DOHH2 (cell line): ENCODE measurements at regions not wholly inside any gene's neighbourhood (a gene's known extent, or its start where the extent isn't known, plus 50 kb on each side); places are given as distances from the start of the nearest gene placed in this dataset.

ENCODE experiments used
- H3F3A ChIP-seq: fragments of 200-600 bp; sonication (generic), shearing (Covaris generic); 2 replicates; pipeline ENCODE4 v1.6.0; 2016; ENCODE audit warnings: antibody characterized with exemption, mild to moderate bottlenecking; ENCODE audit not compliant: control insufficient read depth, insufficient read depth
- H3K27ac ChIP-seq: fragments of 200-600 bp; sonication (generic); 2 replicates; pipeline ENCODE4 v1.5.1; 2014; ENCODE audit warnings: low read depth, mild to moderate bottlenecking, low read length, moderate library complexity
- H3K27me3 ChIP-seq: fragments of 200-600 bp; sonication (generic); 2 replicates; pipeline ENCODE4 v1.6.1; 2014; ENCODE audit warnings: mild to moderate bottlenecking, low read length, mixed read lengths; ENCODE audit not compliant: control insufficient read depth
- H3K36me3 ChIP-seq: fragments of 200-600 bp; sonication (generic); 2 replicates; pipeline ENCODE4 v1.6.1; 2014; ENCODE audit warnings: mild to moderate bottlenecking, low read length, moderate library complexity, mixed read lengths; ENCODE audit not compliant: control insufficient read depth
- H3K4me1 ChIP-seq: fragments of 200-600 bp; sonication (generic); 2 replicates; pipeline ENCODE4 v1.6.1; 2014; ENCODE audit warnings: mild to moderate bottlenecking, low read length, mixed read lengths; ENCODE audit not compliant: control insufficient read depth
- H3K4me2 ChIP-seq: fragments of 200-600 bp; sonication (generic); 2 replicates; pipeline ENCODE4 v1.6.0; 2014; ENCODE audit warnings: mild to moderate bottlenecking, low read length, moderate library complexity
- H3K4me3 ChIP-seq: fragments of 200-600 bp; sonication (generic); 2 replicates; pipeline ENCODE4 v1.5.1; 2014; ENCODE audit warnings: mild to moderate bottlenecking, low read length, mixed read lengths
- H3K79me2 ChIP-seq: fragments of 200-600 bp; sonication (generic); 2 replicates; pipeline ENCODE4 v1.6.1; 2014; ENCODE audit warnings: mild to moderate bottlenecking, low read length, mixed read lengths; ENCODE audit not compliant: control insufficient read depth
- H3K9me2 ChIP-seq: fragments of 200-600 bp; sonication (generic); replicated peaks from 2 replicates; pipeline ENCODE4 v1.6.1; 2014; ENCODE audit warnings: mild to moderate bottlenecking, low read length, mixed read lengths; ENCODE audit not compliant: control insufficient read depth
- H3K9me3 ChIP-seq: fragments of 200-600 bp; sonication (generic); 2 replicates; pipeline ENCODE4 v1.6.1; 2014; ENCODE audit warnings: antibody characterized with exemption, low read length, mixed read lengths; ENCODE audit not compliant: control insufficient read depth, insufficient read depth
- H4K20me1 ChIP-seq: fragments of 200-600 bp; sonication (generic); 2 replicates; pipeline ENCODE4 v1.6.0; 2014; ENCODE audit warnings: low read depth, mild to moderate bottlenecking, antibody characterized with exemption, low read length, moderate library complexity; ENCODE audit not compliant: control insufficient read depth, insufficient read depth
- CTCF ChIP-seq: fragments of 200-600 bp; sonication (generic); IDR thresholded peaks from one replicate; pipeline ENCODE4 v1.5.1; 2014; ENCODE audit warnings: antibody characterized with exemption, mild to moderate bottlenecking, low read depth, low read length; ENCODE audit not compliant: poor library complexity, severe bottlenecking
- EZH2phosphoT487 ChIP-seq: fragments of 200-600 bp; sonication (generic); IDR thresholded peaks from 2 replicates; pipeline ENCODE4 v1.6.1; 2017; ENCODE audit warnings: borderline replicate concordance, mild to moderate bottlenecking, antibody characterized with exemption, low read length, moderate library complexity, mixed read lengths

GRCh38 chr1:36665478-36666080 is 182.9 kb upstream of the CSF3R start:
- Histone ChIP-seq H3F3A (no peaks in the 10 kb centered on the region), H3K9me2 (no peaks in the 10 kb centered on the region), H3K9me3 (no peaks in the 10 kb centered on the region), H3K79me2 (no peaks in the 10 kb centered on the region), H3K27me3 (peaks cover 10% of the 10 kb centered on the region), H3K4me3 (no peak overlapping the region), H3K4me1 (no peaks in the 10 kb centered on the region), H3K4me2 (no peak overlapping the region), H3K36me3 (no peaks in the 10 kb centered on the region), H4K20me1 (no peaks in the 10 kb centered on the region), H3K27ac (no peak overlapping the region)
- TF ChIP-seq EZH2phosphoT487 (no peak), CTCF (no peak)

DNA sequence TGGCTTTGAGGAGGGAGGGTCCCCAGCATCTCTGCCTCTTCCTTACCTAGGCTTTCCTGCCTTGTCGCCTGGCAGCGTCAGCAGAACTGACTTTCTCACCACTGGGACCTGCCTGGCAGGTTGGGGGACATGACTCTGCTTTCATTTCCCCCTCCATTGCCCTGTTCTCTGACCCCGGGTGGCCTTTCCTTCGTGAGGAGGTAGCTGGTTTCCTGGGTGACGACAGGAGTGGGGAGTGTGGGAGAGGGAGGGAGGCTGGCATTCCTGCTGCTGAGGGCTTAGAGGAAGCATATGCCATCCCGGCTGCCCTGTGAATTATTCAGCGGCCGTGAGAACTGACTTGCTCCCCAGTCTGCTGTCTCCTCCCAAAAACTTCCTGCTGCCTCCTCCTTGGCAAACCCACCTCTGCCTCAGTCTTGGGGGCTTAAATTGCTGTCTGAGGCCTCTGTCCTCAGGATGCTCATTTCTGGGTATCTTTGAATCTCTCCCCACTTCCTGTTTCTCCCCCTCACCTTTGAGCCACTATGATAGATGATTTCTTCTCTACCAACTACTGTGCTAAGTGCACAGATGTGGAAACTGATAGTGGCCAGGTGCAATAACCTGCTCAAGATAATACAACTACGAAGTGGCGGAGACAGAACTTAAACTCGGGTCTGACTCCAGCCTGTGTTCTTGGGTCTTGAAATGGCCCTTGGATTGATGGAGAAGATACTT is 182.0 kb upstream of the CSF3R start:
- Histone ChIP-seq H3K9me3 (no peaks in the 10 kb centered on the region), H3F3A (no peaks in the 10 kb centered on the region), H3K27ac (no peak overlapping the region), H3K4me3 (no peak overlapping the region), H3K27me3 (peaks cover 10% of the 10 kb centered on the region), H3K9me2 (no peaks in the 10 kb centered on the region), H3K36me3 (no peaks in the 10 kb centered on the region), H4K20me1 (no peaks in the 10 kb centered on the region), H3K4me2 (no peak overlapping the region), H3K79me2 (no peaks in the 10 kb centered on the region), H3K4me1 (no peaks in the 10 kb centered on the region)
- TF ChIP-seq EZH2phosphoT487 = no peak
- TF ChIP-seq CTCF = no peak

DNA sequence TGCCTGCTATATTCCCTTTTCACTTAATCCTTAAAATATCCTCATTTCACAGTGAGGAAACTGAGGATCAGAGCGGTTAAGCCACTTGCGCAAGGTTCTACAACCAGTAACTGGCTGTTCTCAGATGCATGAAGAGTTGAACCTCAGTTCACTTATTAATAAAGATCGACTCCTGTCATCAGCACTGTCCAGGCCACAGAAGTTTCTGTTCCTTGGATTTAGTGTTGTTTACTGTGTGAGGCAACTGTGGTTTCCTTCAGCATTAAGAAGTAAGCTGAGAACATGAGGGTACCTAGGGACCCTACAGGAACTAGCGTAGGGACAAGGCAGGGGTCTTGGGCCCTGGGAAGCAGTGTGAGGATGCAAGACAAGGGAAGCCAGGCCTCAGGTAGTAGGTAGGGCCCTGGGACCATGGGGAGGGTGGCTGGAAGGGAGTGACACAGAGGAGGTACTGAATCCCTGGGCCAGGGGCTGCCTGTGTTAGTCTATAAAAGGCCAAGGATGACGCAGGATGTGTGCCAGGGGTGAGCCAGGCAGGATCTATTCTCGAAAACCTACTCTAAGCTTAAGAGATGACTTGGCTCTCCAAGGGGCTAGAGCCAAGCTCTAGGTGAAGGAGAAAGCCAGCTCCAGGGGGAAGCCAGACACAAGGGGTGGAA is 181.2 kb upstream of the CSF3R start:
- Histone ChIP-seq H3K4me1 (no peaks in the 10 kb centered on the region), H3F3A (no peaks in the 10 kb centered on the region), H3K9me2 (no peaks in the 10 kb centered on the region), H4K20me1 (no peaks in the 10 kb centered on the region), H3K27me3 (peaks cover 10% of the 10 kb centered on the region), H3K9me3 (no peaks in the 10 kb centered on the region), H3K36me3 (no peaks in the 10 kb centered on the region), H3K79me2 (no peaks in the 10 kb centered on the region), H3K4me2 (no peak overlapping the region), H3K4me3 (no peak overlapping the region), H3K27ac (no peak overlapping the region)
- TF ChIP-seq CTCF = no peak
- no peak for TF ChIP-seq EZH2phosphoT487
